ENCODE measurements at regions not wholly inside any gene's neighbourhood (a gene's known extent, or its start where the extent isn't known, plus 50 kb on each side); places are given as distances from the start of the nearest gene placed in this dataset.
"Not testable (repeated sequence)": the region's sequence is repeated elsewhere in the genome, so short reads cannot be mapped to it uniquely, and the experiment has no call there.

DNA sequence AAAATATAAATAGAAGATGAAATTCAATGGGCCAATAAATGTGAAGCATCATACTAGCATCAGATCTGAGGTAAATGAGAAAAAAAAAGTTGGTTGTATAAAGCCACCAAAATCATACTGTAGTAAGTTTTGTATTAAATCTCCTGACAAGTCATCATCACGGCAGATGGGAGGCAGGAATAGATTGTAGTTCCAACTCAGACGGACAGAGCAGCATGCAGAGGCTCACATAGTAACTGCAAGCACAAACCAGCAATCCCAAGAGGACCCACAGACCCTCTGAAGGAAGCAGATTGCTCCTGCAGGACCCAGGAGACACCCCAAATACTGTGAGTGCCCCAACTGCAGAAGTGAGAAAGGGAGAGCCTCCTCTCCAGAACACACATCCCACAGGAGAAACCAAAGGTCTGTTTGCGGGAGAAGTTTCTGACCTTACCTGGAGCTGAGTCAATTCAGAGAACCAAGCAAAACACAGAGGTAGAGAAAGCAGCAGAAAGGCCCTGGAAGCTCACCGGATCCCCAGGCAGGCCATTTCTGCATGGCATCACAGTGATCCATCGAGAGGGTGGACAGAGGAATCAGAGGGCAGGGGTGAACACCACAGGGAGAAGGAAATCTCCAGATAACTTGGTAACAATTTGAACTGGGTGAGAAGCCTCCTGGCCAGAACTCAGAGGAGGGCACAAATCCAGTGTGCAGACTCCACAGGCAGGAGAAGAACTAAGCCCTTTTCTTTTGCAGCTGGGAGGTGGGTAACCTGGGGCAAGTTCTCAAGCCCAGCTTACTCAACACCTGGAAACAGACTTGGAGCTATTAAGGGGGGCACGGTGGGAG lies 141.6 kb upstream of the ARHGEF26 start:
- Histone ChIP-seq H3K36me3 (no peaks in the 10 kb centered on the region), H3K9me3 (no peaks in the 10 kb centered on the region), H3K4me1 (peaks cover 10% of the 10 kb centered on the region), H3K27ac (no peak overlapping the region), H3K4me3 (no peak overlapping the region), H3K27me3 (no peaks in the 10 kb centered on the region)
- DNase-seq (ENCODE audit: low spot score in 2 of 2) = no peak
- WGBS = 83% methylated on average over 6 of the region's 6 CpGs
- no peak for TF ChIP-seq POLR2A (IDR thresholded peaks at IDR 0.05)
- TF ChIP-seq EP300 (IDR thresholded peaks at IDR 0.05) = no peak
- TF ChIP-seq, protein P1, sequence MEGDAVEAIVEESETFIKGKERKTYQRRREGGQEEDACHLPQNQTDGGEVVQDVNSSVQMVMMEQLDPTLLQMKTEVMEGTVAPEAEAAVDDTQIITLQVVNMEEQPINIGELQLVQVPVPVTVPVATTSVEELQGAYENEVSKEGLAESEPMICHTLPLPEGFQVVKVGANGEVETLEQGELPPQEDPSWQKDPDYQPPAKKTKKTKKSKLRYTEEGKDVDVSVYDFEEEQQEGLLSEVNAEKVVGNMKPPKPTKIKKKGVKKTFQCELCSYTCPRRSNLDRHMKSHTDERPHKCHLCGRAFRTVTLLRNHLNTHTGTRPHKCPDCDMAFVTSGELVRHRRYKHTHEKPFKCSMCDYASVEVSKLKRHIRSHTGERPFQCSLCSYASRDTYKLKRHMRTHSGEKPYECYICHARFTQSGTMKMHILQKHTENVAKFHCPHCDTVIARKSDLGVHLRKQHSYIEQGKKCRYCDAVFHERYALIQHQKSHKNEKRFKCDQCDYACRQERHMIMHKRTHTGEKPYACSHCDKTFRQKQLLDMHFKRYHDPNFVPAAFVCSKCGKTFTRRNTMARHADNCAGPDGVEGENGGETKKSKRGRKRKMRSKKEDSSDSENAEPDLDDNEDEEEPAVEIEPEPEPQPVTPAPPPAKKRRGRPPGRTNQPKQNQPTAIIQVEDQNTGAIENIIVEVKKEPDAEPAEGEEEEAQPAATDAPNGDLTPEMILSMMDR (IDR thresholded peaks at IDR 0.05) = no peak
- no peak for TF ChIP-seq POLR2AphosphoS5 (IDR thresholded peaks at IDR 0.05)

DNA sequence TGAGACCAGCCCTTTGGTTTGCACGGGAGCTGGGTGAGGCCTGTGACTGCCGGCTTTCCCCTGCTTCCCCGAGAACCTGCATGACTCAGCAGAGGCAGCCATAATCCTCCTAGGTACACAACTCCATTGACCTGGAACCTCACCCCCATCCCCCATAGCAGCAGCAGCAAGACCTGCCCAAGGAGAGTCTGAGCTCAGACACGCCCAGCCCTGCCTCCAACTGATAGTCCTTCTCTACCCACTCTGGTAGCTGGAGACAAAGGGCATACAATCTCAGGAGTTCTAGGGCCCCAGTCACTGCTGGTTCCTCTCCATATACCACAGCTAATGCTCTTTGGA lies 141.0 kb upstream of the ARHGEF26 start:
- TF ChIP-seq, protein P1 (IDR thresholded peaks at IDR 0.05) = no peak
- Histone ChIP-seq H3K36me3 (no peaks in the 10 kb centered on the region), H3K4me1 (peaks cover 10% of the 10 kb centered on the region), H3K27me3 (no peaks in the 10 kb centered on the region), H3K4me3 (no peak overlapping the region), H3K9me3 (no peaks in the 10 kb centered on the region), H3K27ac (no peak overlapping the region)
- DNase-seq (ENCODE audit: low spot score in 2 of 2) = no peak
- 66% methylated on average over 4 of the region's 4 CpGs for WGBS

- H3K27ac ChIP-seq; H3K4me1 ChIP-seq; H3K36me3 ChIP-seq; DNase-seq (ENCODE audit: low spot score in 2 of 2); H3K9me3 ChIP-seq; H3K27me3 ChIP-seq; H3K4me3 ChIP-seq: not testable (repeated sequence)
- 92% methylated on average over 1 of the region's 1 CpG for WGBS
Observed at GRCh38 chr3:153997364-153997763, 123.8 kb upstream of the ARHGEF26 start.

DNA sequence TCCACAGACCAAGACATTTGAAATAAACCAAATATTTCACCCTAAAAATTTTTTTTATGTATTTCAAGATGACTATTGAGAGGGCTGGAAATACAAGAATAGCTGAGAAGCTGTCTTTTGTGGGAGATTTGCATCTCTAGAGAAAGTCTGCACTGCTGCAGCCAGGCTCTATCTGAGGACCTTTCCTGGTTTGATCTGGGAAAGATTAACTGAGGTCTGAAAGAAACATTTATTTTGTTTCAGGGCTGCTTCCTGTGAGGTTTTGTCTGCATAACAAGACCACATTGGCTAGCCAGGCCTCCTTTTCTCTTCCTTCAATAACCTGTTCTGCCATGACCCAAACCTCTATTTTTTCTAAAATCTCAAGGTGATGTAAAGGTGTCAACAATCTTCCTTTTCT lies 117.5 kb upstream of the ARHGEF26 start:
- Histone ChIP-seq H3K4me3 (no peak overlapping the region), H3K4me1 (no peaks in the 10 kb centered on the region), H3K27ac (no peak overlapping the region), H3K36me3 (no peaks in the 10 kb centered on the region), H3K27me3 (no peaks in the 10 kb centered on the region), H3K9me3 (no peaks in the 10 kb centered on the region)
- TF ChIP-seq EP300 (IDR thresholded peaks at IDR 0.05) = no peak
- no peak for DNase-seq (ENCODE audit: low spot score in 2 of 2)

DNA sequence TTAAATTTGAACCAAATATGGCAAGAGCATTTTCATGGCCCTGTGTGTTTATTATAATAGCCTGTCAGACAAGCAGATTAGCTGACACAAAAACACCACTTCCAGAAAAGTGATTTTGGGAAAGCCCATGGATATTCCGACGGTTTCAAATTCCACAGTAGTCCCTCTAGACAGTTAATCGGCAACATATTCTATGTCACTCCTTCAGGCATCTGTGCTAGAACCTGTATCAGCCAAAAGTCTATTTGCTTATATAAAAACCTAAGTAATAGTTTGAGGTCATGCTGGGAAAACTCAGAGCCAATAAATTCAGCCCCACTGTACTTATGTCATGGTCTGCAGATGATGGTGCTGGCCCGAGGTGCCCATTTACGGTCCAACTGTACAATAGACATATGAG lies 110.2 kb upstream of the ARHGEF26 start:
- WGBS = 83% methylated on average over 5 of the region's 5 CpGs
- Histone ChIP-seq H3K4me1 (no peaks in the 10 kb centered on the region), H3K27me3 (no peaks in the 10 kb centered on the region), H3K4me3 (no peak overlapping the region), H3K36me3 (no peaks in the 10 kb centered on the region), H3K9me3 (no peaks in the 10 kb centered on the region), H3K27ac (no peak overlapping the region)
- TF ChIP-seq POLR2A (IDR thresholded peaks at IDR 0.05) = no peak
- DNase-seq (ENCODE audit: low spot score in 2 of 2) = no peak

DNA sequence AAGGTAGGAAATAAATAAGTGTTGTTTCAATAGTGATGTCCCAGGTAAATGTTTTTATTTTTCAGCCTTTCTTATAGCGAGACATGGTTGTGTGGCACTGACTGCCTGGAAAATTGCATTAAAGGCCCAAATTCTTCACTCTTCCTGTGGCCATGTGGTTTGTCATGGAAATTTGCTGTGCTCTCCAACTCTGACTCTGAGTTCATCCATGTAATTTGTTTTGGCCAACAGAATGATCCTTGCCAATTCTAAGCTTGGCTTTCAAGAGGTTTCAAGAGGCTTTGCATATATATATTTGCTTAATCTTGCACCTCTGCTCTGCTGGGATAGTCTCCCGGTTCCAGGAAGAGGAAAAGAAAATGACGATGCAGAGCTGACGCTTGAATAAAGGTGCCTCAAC lies 107.5 kb upstream of the ARHGEF26 start:
- no peak overlapping the region for H3K4me3 ChIP-seq
- no peaks in the 10 kb centered on the region for H3K36me3 ChIP-seq
- H3K4me1 ChIP-seq = no peaks in the 10 kb centered on the region
- TF ChIP-seq EP300 (IDR thresholded peaks at IDR 0.05) (no peak), POLR2AphosphoS5 (IDR thresholded peaks at IDR 0.05) (no peak), POLR2A (IDR thresholded peaks at IDR 0.05) (no peak)
- TF ChIP-seq, protein P1 (IDR thresholded peaks at IDR 0.05) = no peak
- DNase-seq (ENCODE audit: low spot score in 2 of 2) = no peak
- WGBS = 78% methylated on average over 4 of the region's 4 CpGs
- H3K27me3 ChIP-seq = no peaks in the 10 kb centered on the region
- no peak overlapping the region for H3K27ac ChIP-seq
- H3K9me3 ChIP-seq = no peaks in the 10 kb centered on the region

- no peak for DNase-seq (ENCODE audit: low spot score in 2 of 2)
- Histone ChIP-seq H3K4me3 (no peak overlapping the region), H3K27me3 (no peaks in the 10 kb centered on the region), H3K27ac (no peak overlapping the region), H3K36me3 (no peaks in the 10 kb centered on the region), H3K4me1 (no peaks in the 10 kb centered on the region), H3K9me3 (no peaks in the 10 kb centered on the region)
- TF ChIP-seq POLR2A (IDR thresholded peaks at IDR 0.05) (no peak), POLR2AphosphoS5 (IDR thresholded peaks at IDR 0.05) (no peak), EP300 (IDR thresholded peaks at IDR 0.05) (no peak)
- TF ChIP-seq, protein P1 (IDR thresholded peaks at IDR 0.05) = no peak
- 48% methylated on average over 4 of the region's 4 CpGs for WGBS
Observed at GRCh38 chr3:154015307-154015706, 105.9 kb upstream of the ARHGEF26 start.

Data from suprapubic skin (tissue), 4 donors.